Breast epithelium (tissue), 4 donors: ENCODE measurements at regions not wholly inside any gene's neighbourhood (a gene's known extent, or its start where the extent isn't known, plus 50 kb on each side); places are given as distances from the start of the nearest gene placed in this dataset.
"Not testable (repeated sequence)": the region's sequence is repeated elsewhere in the genome, so short reads cannot be mapped to it uniquely, and the experiment has no call there.

Experiments
- DNase-seq, 2 donors: peaks; one replicate each; pipeline ENCODE4 v3.0.0-alpha.2; 2019; ENCODE audit warnings: low spot score in 2 of 2
- H3K27ac ChIP-seq, 2 donors: fragments of 200-600 bp; sonication (generic) in 1 of 2; one replicate each; pipeline ENCODE4 v1.5.1; 2016 to 2019; ENCODE audit warnings: mild to moderate bottlenecking in 1 of 2
- H3K27me3 ChIP-seq, 2 donors: fragments of 200-600 bp; sonication (generic) in 1 of 2; one replicate each; pipeline versions ENCODE4 v1.5.1 to v1.6.0; 2017 to 2019; ENCODE audit warnings: control low read depth in 1 of 2, mild to moderate bottlenecking in 1 of 2
- H3K36me3 ChIP-seq: fragments of 200-600 bp; one replicate; pipeline ENCODE4 v1.5.1; 2019
- H3K4me1 ChIP-seq, 2 donors: fragments of 200-600 bp; sonication (generic); one replicate each; pipeline ENCODE4 v1.5.1; 2016 to 2019; ENCODE audit warnings: control low read depth in 1 of 2
- H3K4me3 ChIP-seq, 3 donors: fragments of 200-600 bp; sonication (generic); 1 replicate in 2 of 3; 2 replicates in 1 of 3; pipeline ENCODE4 v1.5.1; 2016 to 2019; ENCODE audit warnings: mild to moderate bottlenecking in 3 of 3, moderate library complexity in 2 of 3
- H3K9me3 ChIP-seq, 2 donors: fragments of 200-600 bp; sonication (generic) in 1 of 2; one replicate each; pipeline ENCODE4 v1.5.1; 2016 to 2019; ENCODE audit warnings: control low read depth in 1 of 2
- CTCF ChIP-seq, 3 donors: fragments of 450-650 bp; IDR thresholded peaks; one replicate each; pipeline ENCODE4 v1.5.1; 2016 to 2017; ENCODE audit warnings: antibody characterized with exemption in 3 of 3, mild to moderate bottlenecking in 3 of 3, moderate library complexity in 3 of 3
- POLR2A ChIP-seq: fragments of 450-650 bp; IDR thresholded peaks from one replicate; pipeline ENCODE4 v1.6.1; 2016; ENCODE audit warnings: antibody characterized with exemption, mild to moderate bottlenecking, moderate library complexity
- POLR2AphosphoS5 ChIP-seq, 3 donors: sonication (generic); formaldehyde crosslinking; IDR thresholded peaks; one replicate each; pipeline ENCODE4 v1.6.1; 2017; ENCODE audit warnings: antibody characterized with exemption in 3 of 3
- intact Hi-C: fragments of 100-400 bp; cut with DNase I; formaldehyde crosslinking; loops from one replicate; pipeline ENCODE4 v1.15.1; 2023; ENCODE audit warnings: low total_unique reads

- Histone ChIP-seq H3K27me3 (no peaks in the 10 kb centered on the region), H3K4me3 (no peak overlapping the region), H3K36me3 (no peaks in the 10 kb centered on the region), H3K27ac (no peak overlapping the region), H3K4me1 (no peaks in the 10 kb centered on the region), H3K9me3 (no peaks in the 10 kb centered on the region)
- intact Hi-C loops, result no loop called here
- no peak for TF ChIP-seq POLR2A
- no peak for TF ChIP-seq POLR2AphosphoS5 (IDR thresholded peaks at IDR 0.05)
- no peak for TF ChIP-seq CTCF (IDR thresholded peaks at IDR 0.05)
- no peak for DNase-seq
These were observed 168.3 kb downstream of the TM2D1 start for GRCh38 chr1:61556631-61557030.

GRCh38 chr1:61552630-61553305, 172.2 kb downstream of the TM2D1 start:
- TF ChIP-seq POLR2AphosphoS5 (IDR thresholded peaks at IDR 0.05), result no peak
- TF ChIP-seq CTCF (IDR thresholded peaks at IDR 0.05), result no peak
- intact Hi-C loops, result no loop called here
- H3K36me3 ChIP-seq, result no peaks in the 10 kb centered on the region
- H3K4me3 ChIP-seq, result no peak overlapping the region
- no peak for DNase-seq
- no peaks in the 10 kb centered on the region for H3K27me3 ChIP-seq
- no peak overlapping the region for H3K27ac ChIP-seq
- H3K9me3 ChIP-seq, result no peaks in the 10 kb centered on the region
- no peaks in the 10 kb centered on the region for H3K4me1 ChIP-seq

GRCh38 chr1:61547302-61547701, 177.6 kb downstream of the TM2D1 start:
- H3K4me3 ChIP-seq, H3K27ac ChIP-seq, H3K36me3 ChIP-seq, intact Hi-C loops, DNase-seq, H3K4me1 ChIP-seq, H3K9me3 ChIP-seq, H3K27me3 ChIP-seq: not testable (repeated sequence)

GRCh38 chr1:61544870-61545269, 180.1 kb downstream of the TM2D1 start:
- H3K27me3 ChIP-seq, H3K9me3 ChIP-seq, H3K27ac ChIP-seq, DNase-seq, H3K36me3 ChIP-seq, H3K4me1 ChIP-seq, intact Hi-C loops, H3K4me3 ChIP-seq: not testable (repeated sequence)

- DNase-seq, intact Hi-C loops, H3K4me1 ChIP-seq, H3K36me3 ChIP-seq, H3K4me3 ChIP-seq, H3K27ac ChIP-seq, H3K9me3 ChIP-seq, H3K27me3 ChIP-seq: not testable (repeated sequence)
These were observed 181.4 kb downstream of the TM2D1 start for GRCh38 chr1:61543498-61543897.

GRCh38 chr1:61539720-61540462, 185.1 kb downstream of the TM2D1 start:
- Histone ChIP-seq H3K27ac (no peak overlapping the region), H3K4me3 (no peak overlapping the region), H3K36me3 (no peaks in the 10 kb centered on the region), H3K4me1 (no peaks in the 10 kb centered on the region), H3K9me3 (peaks cover 0 to 7% of the 10 kb centered on the region in 2 donors), H3K27me3 (no peaks in the 10 kb centered on the region)
- peak in 1 of 2 donors; percentile 19 for DNase-seq
- intact Hi-C loops, result no loop called here
- TF ChIP-seq POLR2A (no peak), POLR2AphosphoS5 (IDR thresholded peaks at IDR 0.05) (no peak), CTCF (IDR thresholded peaks at IDR 0.05) (no peak)
